Retinal pigment epithelial cell (primary cell): ENCODE measurements at regions not wholly inside any gene's neighbourhood (a gene's known extent, or its start where the extent isn't known, plus 50 kb on each side); places are given as distances from the start of the nearest gene placed in this dataset.

Experiments used
- DNase-seq: peaks from one replicate; pipeline ENCODE4 v3.0.0-alpha.2; 2010; ENCODE audit warnings: low read depth
- H3K4me3 ChIP-seq: 2 replicates; pipeline ENCODE4 v1.5.1; 2011; ENCODE audit warnings: mild to moderate bottlenecking, low read length, control low read depth, moderate library complexity
- CTCF ChIP-seq: conservative IDR thresholded peaks from 2 replicates; pipeline ENCODE4 v1.5.1; 2011; ENCODE audit warnings: low read depth, low read length, control low read depth, inconsistent platforms

GRCh38 chr11:70948855-70949531, 303.4 kb downstream of the SHANK2 start:
- H3K4me3 ChIP-seq = no peak overlapping the region
- no peak for TF ChIP-seq CTCF
- DNase-seq = no peak

GRCh38 chr11:70951139-70951804, 301.1 kb downstream of the SHANK2 start:
- no peak for TF ChIP-seq CTCF
- no peak overlapping the region for H3K4me3 ChIP-seq
- DNase-seq = no peak

GRCh38 chr11:70952191-70952590, 300.2 kb downstream of the SHANK2 start:
- no peak overlapping the region for H3K4me3 ChIP-seq
- no peak for TF ChIP-seq CTCF
- no peak for DNase-seq

- no peak overlapping the region for H3K4me3 ChIP-seq
- DNase-seq = no peak
- no peak for TF ChIP-seq CTCF
Observed at GRCh38 chr11:70953720-70954119, 298.7 kb downstream of the SHANK2 start.

- no peak for DNase-seq
- TF ChIP-seq CTCF = no peak
- H3K4me3 ChIP-seq = no peak overlapping the region
Observed at GRCh38 chr11:70954471-70954870, 297.9 kb downstream of the SHANK2 start.
